ENCODE measurements at regions not wholly inside any gene's neighbourhood (a gene's known extent, or its start where the extent isn't known, plus 50 kb on each side); places are given as distances from the start of the nearest gene placed in this dataset.

DNA sequence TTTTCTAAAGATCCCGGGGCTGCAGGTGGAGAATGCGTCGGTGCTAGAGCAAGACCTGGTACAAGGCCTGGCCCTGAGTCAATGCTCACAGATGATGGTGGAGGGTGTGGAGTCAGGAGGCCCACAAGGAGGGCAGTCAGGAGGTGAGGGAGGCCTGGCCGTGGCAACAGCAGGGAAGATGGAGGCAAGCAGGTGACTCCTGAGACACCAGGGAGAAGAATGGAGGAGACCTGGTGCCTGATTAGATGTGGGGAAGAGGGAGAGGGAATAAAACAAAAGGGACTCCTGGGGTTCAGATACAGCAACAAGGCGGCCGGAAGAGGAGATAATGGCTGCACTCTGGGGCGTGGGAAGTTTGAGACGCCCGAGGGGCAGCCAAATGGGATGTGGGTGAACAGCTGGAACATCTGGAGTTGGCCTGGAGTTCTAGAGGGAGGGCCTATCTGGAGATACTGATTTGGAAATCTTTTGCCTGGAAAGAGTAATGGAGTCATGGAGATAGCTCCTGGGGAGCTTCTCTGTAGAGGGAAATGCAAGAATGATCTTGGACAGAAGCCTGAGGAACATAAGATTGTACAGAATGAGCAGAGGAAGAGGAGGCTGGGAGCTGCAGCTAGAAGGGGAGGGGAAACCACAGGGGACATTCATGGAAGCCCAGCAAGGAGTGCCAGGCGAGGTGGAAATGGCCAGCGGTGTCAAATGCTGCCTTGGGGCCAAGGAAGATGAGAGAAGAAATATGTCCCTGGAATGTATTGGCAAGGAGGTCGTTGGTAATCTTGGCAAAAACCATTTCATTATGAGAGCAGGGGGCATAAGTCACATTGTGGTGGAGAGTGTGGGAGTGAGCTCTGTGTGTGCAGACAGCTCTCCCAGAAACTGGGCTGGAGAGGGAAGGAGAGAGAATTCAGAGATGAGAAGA, 67.5 kb upstream of the CORO2B start:
- Histone ChIP-seq H3K27ac (ENCODE audit: insufficient read depth, low read length) (no peak overlapping the region), H3K4ac (ENCODE audit: low read depth, low read length) (no peak overlapping the region), H3K23ac (ENCODE audit: low read depth, low read length) (no peak overlapping the region), H3K36me3 (ENCODE audit: control insufficient read depth, insufficient read depth, low read length) (no peaks in the 10 kb centered on the region), H2AK9ac (replicated peaks; ENCODE audit: low read depth, low read length, poor library complexity) (peak overlapping the region; percentile 25), H2BK15ac (ENCODE audit: low read depth, low read length) (no peak overlapping the region), H3K4me3 (ENCODE audit: insufficient read depth, low read depth, low read length) (no peak overlapping the region), H4K20me1 (ENCODE audit: insufficient read depth, low read length) (no peaks in the 10 kb centered on the region), H3K14ac (replicated peaks; ENCODE audit: low read depth, low read length) (no peak overlapping the region), H4K91ac (ENCODE audit: insufficient read depth, low read depth, low read length) (no peak overlapping the region), H4K8ac (ENCODE audit: low read depth in 2 of 2, low read length in 2 of 2) (no peak overlapping the region), H3K9me3 (ENCODE audit: control insufficient read depth, insufficient read depth, low read length) (no peaks in the 10 kb centered on the region), H3K9ac (ENCODE audit: low read depth, low read length) (no peak overlapping the region), H2AFZ (replicated peaks; ENCODE audit: low read length, poor library complexity) (peak overlapping the region; percentile 53), H2BK5ac (ENCODE audit: low read depth, low read length, poor library complexity, severe bottlenecking) (no peak overlapping the region), H3K4me1 (ENCODE audit: control insufficient read depth, insufficient read depth, low read length) (peaks cover 2% of the 10 kb centered on the region; the same call in 1 of the 2 replicates), H3K27me3 (ENCODE audit: control insufficient read depth, insufficient read depth, low read length) (peaks cover 10% of the 10 kb centered on the region), H3K56ac (ENCODE audit: extremely low read depth, insufficient read depth, low read length) (no peak overlapping the region), H2BK120ac (ENCODE audit: low read depth, low read length) (peak overlapping the region; percentile 41), H4K5ac (ENCODE audit: low read depth, low read length) (no peak overlapping the region), H3K4me2 (ENCODE audit: low read depth, low read length) (no peak overlapping the region), H3K79me1 (ENCODE audit: low read depth in 1 of 2, low read length in 2 of 2) (no peaks in the 10 kb centered on the region), H3K18ac (ENCODE audit: low read depth, low read length) (no peak overlapping the region), H3K9me1 (ENCODE audit: insufficient read depth, low read length) (peaks cover 3% of the 10 kb centered on the region; the same call in 1 of the 2 replicates), H2BK20ac (ENCODE audit: low read depth, low read length) (peak overlapping the region; percentile 14; the same call in 1 of the 2 replicates), H2AK5ac (ENCODE audit: low read depth, low read length) (no peak overlapping the region)
- in situ Hi-C loops (cut with MboI; ENCODE audit: low sequenced_read_pairs) (no loop called here), intact Hi-C loops (cut with micrococcal nuclease) (no loop called here), dilution Hi-C loops (cut with HindIII; ENCODE audit: low sequenced_read_pairs, unreplicated experiment) (no loop called here)
- WGBS, 2 experiments (ENCODE audit: extremely low coverage in 2 of 2, insufficient read length in 1 of 2): 44% methylated on average over 3 of the region's 12 CpGs; no CpG with 5 or more reads in 1 of the 2 experiments
- ATAC-seq (ENCODE audit: low read depth) (peak; percentile 72), DNase-seq (peak; percentile 57)
- CTCF ChIA-PET: interaction anchor here (0.7 to 1.6 kb wide), 3 partner anchors 9 to 39 kb away, joined by 3 to 6 read pairs (median 4); no protein-coding TSS in a partner anchor
- POLR2A ChIA-PET (ENCODE audit: unreplicated experiment): no interaction called here
- no TSS peak for BruUV-seq (replicated peaks)
- TF ChIP-seq, protein P1, sequence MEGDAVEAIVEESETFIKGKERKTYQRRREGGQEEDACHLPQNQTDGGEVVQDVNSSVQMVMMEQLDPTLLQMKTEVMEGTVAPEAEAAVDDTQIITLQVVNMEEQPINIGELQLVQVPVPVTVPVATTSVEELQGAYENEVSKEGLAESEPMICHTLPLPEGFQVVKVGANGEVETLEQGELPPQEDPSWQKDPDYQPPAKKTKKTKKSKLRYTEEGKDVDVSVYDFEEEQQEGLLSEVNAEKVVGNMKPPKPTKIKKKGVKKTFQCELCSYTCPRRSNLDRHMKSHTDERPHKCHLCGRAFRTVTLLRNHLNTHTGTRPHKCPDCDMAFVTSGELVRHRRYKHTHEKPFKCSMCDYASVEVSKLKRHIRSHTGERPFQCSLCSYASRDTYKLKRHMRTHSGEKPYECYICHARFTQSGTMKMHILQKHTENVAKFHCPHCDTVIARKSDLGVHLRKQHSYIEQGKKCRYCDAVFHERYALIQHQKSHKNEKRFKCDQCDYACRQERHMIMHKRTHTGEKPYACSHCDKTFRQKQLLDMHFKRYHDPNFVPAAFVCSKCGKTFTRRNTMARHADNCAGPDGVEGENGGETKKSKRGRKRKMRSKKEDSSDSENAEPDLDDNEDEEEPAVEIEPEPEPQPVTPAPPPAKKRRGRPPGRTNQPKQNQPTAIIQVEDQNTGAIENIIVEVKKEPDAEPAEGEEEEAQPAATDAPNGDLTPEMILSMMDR (conservative IDR thresholded peaks at IDR 0.05; ENCODE audit: low read depth, low read length): no peak
- TF ChIP-seq RFX5 (IDR thresholded peaks at IDR 0.05; ENCODE audit: low read depth, low read length) (no peak), MAZ (IDR thresholded peaks at IDR 0.05; ENCODE audit: borderline replicate concordance, low read depth, low read length) (no peak), RAD21 (IDR thresholded peaks at IDR 0.05; ENCODE audit: low read length) (no peak), MAFK (IDR thresholded peaks at IDR 0.05; ENCODE audit: low read depth, low read length) (no peak), RCOR1 (IDR thresholded peaks at IDR 0.05; ENCODE audit: insufficient replicate concordance, low read length) (no peak), BHLHE40 (IDR thresholded peaks at IDR 0.05; ENCODE audit: low read depth, low read length) (no peak), POLR2A (IDR thresholded peaks at IDR 0.05; ENCODE audit: low read depth, low read length) (no peak), SMC3 (IDR thresholded peaks at IDR 0.05; ENCODE audit: low read depth, low read length) (no peak), CHD1 (IDR thresholded peaks at IDR 0.05; ENCODE audit: low read depth, low read length) (no peak), USF2 (IDR thresholded peaks at IDR 0.05; ENCODE audit: low read depth, low read length) (no peak), FOS (IDR thresholded peaks at IDR 0.05; ENCODE audit: low read depth, low read length) (no peak), MXI1 (IDR thresholded peaks at IDR 0.05; ENCODE audit: borderline replicate concordance, low read depth, low read length) (no peak)
- TF ChIP-seq, protein P2, sequence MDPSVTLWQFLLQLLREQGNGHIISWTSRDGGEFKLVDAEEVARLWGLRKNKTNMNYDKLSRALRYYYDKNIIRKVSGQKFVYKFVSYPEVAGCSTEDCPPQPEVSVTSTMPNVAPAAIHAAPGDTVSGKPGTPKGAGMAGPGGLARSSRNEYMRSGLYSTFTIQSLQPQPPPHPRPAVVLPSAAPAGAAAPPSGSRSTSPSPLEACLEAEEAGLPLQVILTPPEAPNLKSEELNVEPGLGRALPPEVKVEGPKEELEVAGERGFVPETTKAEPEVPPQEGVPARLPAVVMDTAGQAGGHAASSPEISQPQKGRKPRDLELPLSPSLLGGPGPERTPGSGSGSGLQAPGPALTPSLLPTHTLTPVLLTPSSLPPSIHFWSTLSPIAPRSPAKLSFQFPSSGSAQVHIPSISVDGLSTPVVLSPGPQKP (IDR thresholded peaks at IDR 0.05; ENCODE audit: borderline replicate concordance, low read depth, low read length): no peak

Data from IMR-90 (cell line).